ENCODE measurements at regions not wholly inside any gene's neighbourhood (a gene's known extent, or its start where the extent isn't known, plus 50 kb on each side); places are given as distances from the start of the nearest gene placed in this dataset.

DNA sequence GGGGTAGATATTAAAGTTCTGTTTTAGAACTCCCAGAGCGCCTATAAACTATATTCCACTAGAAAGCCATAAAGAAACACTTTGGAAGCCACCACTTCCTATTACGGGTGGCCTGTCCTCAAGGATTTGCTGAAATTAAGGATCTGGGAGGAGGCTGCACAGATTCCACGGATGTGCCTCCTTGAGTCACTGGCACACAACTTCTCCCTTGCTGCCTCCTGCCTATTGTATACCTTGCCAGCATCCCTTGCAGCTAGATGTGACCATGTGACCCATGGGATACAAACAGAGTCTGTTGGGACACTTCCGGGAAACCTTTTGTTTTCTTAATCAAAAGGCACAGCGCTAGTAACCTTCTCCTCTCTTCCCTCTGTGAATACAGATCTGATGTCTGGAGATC lies 263.0 kb downstream of the C16orf95 start:
- Histone ChIP-seq H3K4me1 (no peaks in the 10 kb centered on the region), H3K27me3 (no peaks in the 10 kb centered on the region), H3K9me3 (no peaks in the 10 kb centered on the region), H3K36me3 (no peaks in the 10 kb centered on the region), H3K27ac (no peak overlapping the region), H3K4me3 (no peak overlapping the region)
- TF ChIP-seq, protein P1, sequence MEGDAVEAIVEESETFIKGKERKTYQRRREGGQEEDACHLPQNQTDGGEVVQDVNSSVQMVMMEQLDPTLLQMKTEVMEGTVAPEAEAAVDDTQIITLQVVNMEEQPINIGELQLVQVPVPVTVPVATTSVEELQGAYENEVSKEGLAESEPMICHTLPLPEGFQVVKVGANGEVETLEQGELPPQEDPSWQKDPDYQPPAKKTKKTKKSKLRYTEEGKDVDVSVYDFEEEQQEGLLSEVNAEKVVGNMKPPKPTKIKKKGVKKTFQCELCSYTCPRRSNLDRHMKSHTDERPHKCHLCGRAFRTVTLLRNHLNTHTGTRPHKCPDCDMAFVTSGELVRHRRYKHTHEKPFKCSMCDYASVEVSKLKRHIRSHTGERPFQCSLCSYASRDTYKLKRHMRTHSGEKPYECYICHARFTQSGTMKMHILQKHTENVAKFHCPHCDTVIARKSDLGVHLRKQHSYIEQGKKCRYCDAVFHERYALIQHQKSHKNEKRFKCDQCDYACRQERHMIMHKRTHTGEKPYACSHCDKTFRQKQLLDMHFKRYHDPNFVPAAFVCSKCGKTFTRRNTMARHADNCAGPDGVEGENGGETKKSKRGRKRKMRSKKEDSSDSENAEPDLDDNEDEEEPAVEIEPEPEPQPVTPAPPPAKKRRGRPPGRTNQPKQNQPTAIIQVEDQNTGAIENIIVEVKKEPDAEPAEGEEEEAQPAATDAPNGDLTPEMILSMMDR (IDR thresholded peaks at IDR 0.05) = no peak
- no peak for DNase-seq (ENCODE audit: low spot score)

DNA sequence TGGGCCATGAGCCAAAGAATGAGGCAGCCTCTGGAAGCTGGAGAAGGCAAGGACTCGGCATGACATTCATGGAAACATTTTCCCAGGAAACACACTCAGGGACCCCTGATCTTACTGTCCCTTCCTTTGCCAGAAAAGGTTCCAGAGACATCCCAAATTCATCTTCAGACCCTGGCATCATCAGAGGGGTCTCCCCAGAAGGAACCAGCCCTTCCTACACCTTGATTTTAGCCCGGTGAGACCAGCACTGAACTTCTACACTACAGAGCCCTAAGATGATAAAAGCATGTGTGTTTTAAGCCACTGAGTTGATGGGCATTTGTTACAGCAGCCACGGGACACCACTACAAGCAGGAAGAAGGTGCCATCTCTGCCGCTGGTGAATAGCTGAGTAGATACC lies 262.3 kb downstream of the C16orf95 start:
- Histone ChIP-seq H3K9me3 (no peaks in the 10 kb centered on the region), H3K4me3 (no peak overlapping the region), H3K27ac (no peak overlapping the region), H3K27me3 (no peaks in the 10 kb centered on the region), H3K4me1 (no peaks in the 10 kb centered on the region), H3K36me3 (no peaks in the 10 kb centered on the region)
- DNase-seq (ENCODE audit: low spot score) = no peak
- TF ChIP-seq, protein P1 (IDR thresholded peaks at IDR 0.05) = no peak

DNA sequence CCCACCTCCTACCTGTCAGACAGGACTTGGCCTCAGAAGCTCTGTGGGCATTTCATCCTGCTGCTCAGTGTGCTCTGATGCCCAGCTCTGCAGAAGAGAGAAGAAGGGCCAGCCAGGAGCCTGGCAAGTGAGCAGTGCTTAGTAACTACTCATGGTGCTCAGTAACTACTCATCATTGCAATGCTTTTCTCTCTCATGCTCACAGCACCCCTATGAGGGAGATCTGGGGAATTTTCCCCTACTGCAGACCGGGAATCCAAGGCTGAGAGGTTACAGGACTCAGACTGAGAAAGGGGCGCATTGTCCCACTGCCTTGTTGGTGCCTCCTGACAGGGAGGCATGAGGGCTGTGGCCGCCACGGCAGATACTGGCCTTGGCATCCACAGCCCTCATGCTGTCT lies 261.1 kb downstream of the C16orf95 start:
- DNase-seq (ENCODE audit: low spot score) = no peak
- Histone ChIP-seq H3K36me3 (no peaks in the 10 kb centered on the region), H3K4me3 (no peak overlapping the region), H3K4me1 (no peaks in the 10 kb centered on the region), H3K27me3 (no peaks in the 10 kb centered on the region), H3K9me3 (no peaks in the 10 kb centered on the region), H3K27ac (no peak overlapping the region)
- TF ChIP-seq, protein P1 (IDR thresholded peaks at IDR 0.05) = peak in 1 of 2 donors; percentile 44

DNA sequence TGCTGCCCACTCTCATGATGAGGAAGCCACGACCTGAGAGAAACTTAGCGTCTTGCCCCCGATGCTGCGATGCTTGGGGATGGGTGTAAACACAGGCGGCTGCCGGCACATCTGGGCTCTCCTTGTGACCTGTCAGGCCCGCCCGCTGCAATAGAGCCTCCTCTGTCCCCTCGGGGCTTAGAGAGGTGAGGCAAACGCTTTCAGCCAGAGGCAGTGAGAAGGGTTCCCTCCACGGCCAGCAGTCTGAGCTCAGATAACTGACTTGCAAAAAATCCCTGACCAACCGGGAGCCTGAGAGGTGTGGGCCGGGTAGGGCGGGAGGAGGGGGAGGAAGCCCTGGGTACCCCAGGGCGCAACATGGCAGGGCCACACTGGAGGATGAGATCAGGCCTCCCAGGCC lies 260.6 kb downstream of the C16orf95 start:
- no peaks in the 10 kb centered on the region for H3K36me3 ChIP-seq
- H3K4me1 ChIP-seq = no peaks in the 10 kb centered on the region
- TF ChIP-seq, protein P1 (IDR thresholded peaks at IDR 0.05) = no peak
- no peak for DNase-seq (ENCODE audit: low spot score)
- no peak overlapping the region for H3K4me3 ChIP-seq
- H3K27ac ChIP-seq = no peak overlapping the region
- H3K9me3 ChIP-seq = no peaks in the 10 kb centered on the region
- no peaks in the 10 kb centered on the region for H3K27me3 ChIP-seq

DNA sequence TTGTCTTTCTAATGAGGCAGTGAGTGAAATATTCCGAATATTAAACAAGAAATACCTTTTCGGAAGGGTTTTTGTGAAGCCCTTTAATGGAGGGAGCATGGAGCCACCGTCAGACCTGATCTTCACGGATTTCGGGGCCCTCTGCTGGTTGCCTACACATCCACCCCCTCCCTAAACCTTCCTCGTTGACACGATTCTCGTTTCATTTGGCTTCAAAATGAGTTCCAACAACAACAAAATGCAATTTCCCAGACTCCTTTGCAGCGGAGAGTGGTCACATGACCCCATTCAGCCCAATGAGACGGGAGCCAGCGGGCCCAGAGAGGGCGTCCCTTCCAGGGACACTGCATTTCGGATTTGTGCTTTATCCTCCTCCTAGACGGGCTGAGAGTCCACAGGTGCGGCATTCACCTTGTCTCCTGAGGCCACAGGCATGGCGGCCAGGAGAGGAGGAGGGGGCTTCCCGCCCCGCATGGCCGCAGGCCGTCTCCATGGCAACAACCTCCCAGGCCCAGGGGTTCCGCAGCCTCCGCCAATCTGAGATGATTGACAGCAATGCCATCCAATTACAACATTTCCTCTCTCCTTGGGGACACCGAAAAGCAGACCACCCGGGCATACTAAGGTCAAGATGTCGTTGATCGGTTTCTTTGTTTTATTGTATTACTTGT lies 259.8 kb downstream of the C16orf95 start:
- TF ChIP-seq, protein P1 (IDR thresholded peaks at IDR 0.05) = peak in 1 of 2 donors; percentile 35
- Histone ChIP-seq H3K9me3 (no peaks in the 10 kb centered on the region), H3K4me1 (peaks cover 0 to under 1% of the 10 kb centered on the region in 2 donors), H3K4me3 (no peak overlapping the region), H3K27me3 (no peaks in the 10 kb centered on the region), H3K27ac (no peak overlapping the region), H3K36me3 (no peaks in the 10 kb centered on the region)
- DNase-seq (ENCODE audit: low spot score) = no peak
